Astrocyte (in vitro differentiated cells and primary cell): ENCODE measurements at regions not wholly inside any gene's neighbourhood (a gene's known extent, or its start where the extent isn't known, plus 50 kb on each side); places are given as distances from the start of the nearest gene placed in this dataset.

ENCODE experiments used
- DNase-seq: peaks from one replicate; pipeline ENCODE4 v3.0.0-alpha.2; 2010; ENCODE audit warnings: low read depth
- FAIRE-seq: peaks from 2 replicates; lab custom pipeline; 2011; peaks lifted over from hg19 to GRCh38; lab: Jason Lieb, UNC
- H2AFZ ChIP-seq: 2 replicates; pipeline ENCODE4 v1.6.0; 2012; ENCODE audit warnings: low read depth, low read length, inconsistent platforms
- H3K27ac ChIP-seq: 2 replicates; pipeline ENCODE4 v1.5.1; 2011; ENCODE audit warnings: low read depth, low read length, inconsistent platforms
- H3K27me3 ChIP-seq: 2 replicates; pipeline ENCODE4 v1.6.0; 2011; ENCODE audit warnings: low read length, inconsistent platforms; ENCODE audit not compliant: insufficient read depth
- H3K36me3 ChIP-seq: 2 replicates; pipeline ENCODE4 v1.5.1; 2011; ENCODE audit warnings: low read length, inconsistent platforms; ENCODE audit not compliant: insufficient read depth
- H3K4me1 ChIP-seq: 2 replicates; pipeline ENCODE4 v1.5.1; 2011; ENCODE audit warnings: low read length, inconsistent platforms; ENCODE audit not compliant: insufficient read depth
- H3K4me2 ChIP-seq: 2 replicates; pipeline ENCODE4 v1.6.0; 2012; ENCODE audit warnings: low read length, inconsistent platforms
- H3K4me3 ChIP-seq: 2 replicates; pipeline ENCODE4 v1.5.1; 2011; ENCODE audit warnings: low read depth, mild to moderate bottlenecking, low read length, inconsistent platforms; ENCODE audit not compliant: insufficient read depth
- H3K79me2 ChIP-seq: 2 replicates; pipeline ENCODE4 v1.6.0; 2012; ENCODE audit warnings: mild to moderate bottlenecking, low read length, inconsistent platforms; ENCODE audit not compliant: insufficient read depth
- H3K9ac ChIP-seq: 2 replicates; pipeline ENCODE4 v1.6.0; 2012; ENCODE audit warnings: mild to moderate bottlenecking, low read length, inconsistent platforms
- H3K9me3 ChIP-seq: 2 replicates; pipeline ENCODE4 v1.5.1; 2012; ENCODE audit warnings: low read depth, mild to moderate bottlenecking, low read length, inconsistent platforms; ENCODE audit not compliant: insufficient read depth
- H4K20me1 ChIP-seq: 2 replicates; pipeline ENCODE4 v1.6.0; 2012; ENCODE audit warnings: low read length, inconsistent platforms; ENCODE audit not compliant: insufficient read depth
- H3K27ac Mint-ChIP-seq: one replicate; pipeline ENCODE4 v1.8.0; 2021; ENCODE audit warnings: mild to moderate bottlenecking, mixed read lengths; ENCODE audit not compliant: unreplicated experiment
- H3K27me3 Mint-ChIP-seq: one replicate; pipeline ENCODE4 v1.8.0; 2021; ENCODE audit warnings: low read depth, mixed read lengths; ENCODE audit not compliant: unreplicated experiment
- H3K36me3 Mint-ChIP-seq: one replicate; pipeline ENCODE4 v1.8.0; 2021; ENCODE audit warnings: low read depth, mixed read lengths; ENCODE audit not compliant: unreplicated experiment
- H3K4me1 Mint-ChIP-seq: one replicate; pipeline ENCODE4 v1.8.0; 2021; ENCODE audit warnings: low read depth, mixed read lengths; ENCODE audit not compliant: unreplicated experiment
- H3K4me3 Mint-ChIP-seq: one replicate; pipeline ENCODE4 v1.8.0; 2021; ENCODE audit warnings: mild to moderate bottlenecking, moderate library complexity, mixed read lengths; ENCODE audit not compliant: unreplicated experiment
- H3K9me3 Mint-ChIP-seq: one replicate; pipeline ENCODE4 v1.8.0; 2021; ENCODE audit warnings: mild to moderate bottlenecking, mixed read lengths; ENCODE audit not compliant: unreplicated experiment
- CTCF ChIP-seq: IDR thresholded peaks from 2 replicates; pipeline ENCODE4 v1.5.1; 2011; ENCODE audit warnings: low read depth, mild to moderate bottlenecking, inconsistent platforms, low read length, moderate library complexity; ENCODE audit not compliant: insufficient read depth
- EZH2 ChIP-seq: IDR thresholded peaks from 2 replicates; pipeline ENCODE4 v1.6.1; 2012; ENCODE audit warnings: mild to moderate bottlenecking, low read length, inconsistent platforms; ENCODE audit not compliant: insufficient read depth

GRCh38 chr10:130877126-130877525 lies 434.4 kb downstream of the TCERG1L start:
- FAIRE-seq (no peak), DNase-seq (no peak)
- Mint-ChIP-seq H3K27ac (no peak overlapping the region), H3K4me1 (no peaks in the 10 kb centered on the region), H3K36me3 (no peaks in the 10 kb centered on the region), H3K27me3 (no peaks in the 10 kb centered on the region), H3K4me3 (no peak overlapping the region), H3K9me3 (peaks cover 6% of the 10 kb centered on the region)
- peaks cover 13% of the 10 kb centered on the region for H3K9me3 ChIP-seq
- H3K27ac ChIP-seq: no peak overlapping the region
- no peak for TF ChIP-seq EZH2
- no peak for TF ChIP-seq CTCF
- H3K4me2 ChIP-seq: no peak overlapping the region
- H2AFZ ChIP-seq: no peak overlapping the region
- H3K27me3 ChIP-seq: no peaks in the 10 kb centered on the region
- no peaks in the 10 kb centered on the region for H3K4me1 ChIP-seq
- H3K4me3 ChIP-seq: no peak overlapping the region
- no peak overlapping the region for H3K9ac ChIP-seq
- H3K79me2 ChIP-seq: no peaks in the 10 kb centered on the region
- no peaks in the 10 kb centered on the region for H3K36me3 ChIP-seq
- no peaks in the 10 kb centered on the region for H4K20me1 ChIP-seq

- Histone ChIP-seq H4K20me1 (no peaks in the 10 kb centered on the region), H3K4me3 (no peak overlapping the region), H3K9ac (no peak overlapping the region), H3K27me3 (no peaks in the 10 kb centered on the region), H3K27ac (no peak overlapping the region), H3K9me3 (peaks cover 13% of the 10 kb centered on the region), H3K4me1 (no peaks in the 10 kb centered on the region), H2AFZ (no peak overlapping the region), H3K36me3 (no peaks in the 10 kb centered on the region), H3K4me2 (no peak overlapping the region), H3K79me2 (no peaks in the 10 kb centered on the region)
- Mint-ChIP-seq H3K9me3 (peaks cover 6% of the 10 kb centered on the region), H3K4me1 (no peaks in the 10 kb centered on the region), H3K27me3 (peaks cover 1% of the 10 kb centered on the region), H3K36me3 (no peaks in the 10 kb centered on the region), H3K4me3 (no peak overlapping the region), H3K27ac (no peak overlapping the region)
- no peak for DNase-seq
- FAIRE-seq: no peak
- no peak for TF ChIP-seq EZH2
These were observed 433.4 kb downstream of the TCERG1L start for GRCh38 chr10:130878131-130878530.

GRCh38 chr10:130882906-130883305 lies 428.6 kb downstream of the TCERG1L start:
- Histone ChIP-seq H3K27ac (no peak overlapping the region), H3K79me2 (no peaks in the 10 kb centered on the region), H3K4me1 (no peaks in the 10 kb centered on the region), H3K9ac (no peak overlapping the region), H3K36me3 (no peaks in the 10 kb centered on the region), H2AFZ (no peak overlapping the region), H3K4me3 (no peak overlapping the region), H3K4me2 (no peak overlapping the region), H3K9me3 (peaks cover 20% of the 10 kb centered on the region), H4K20me1 (no peaks in the 10 kb centered on the region), H3K27me3 (no peaks in the 10 kb centered on the region)
- DNase-seq (no peak), FAIRE-seq (no peak)
- no peaks in the 10 kb centered on the region for H3K36me3 Mint-ChIP-seq
- no peaks in the 10 kb centered on the region for H3K9me3 Mint-ChIP-seq
- TF ChIP-seq EZH2 (no peak), CTCF (no peak)
- H3K4me1 Mint-ChIP-seq: no peaks in the 10 kb centered on the region
- H3K27ac Mint-ChIP-seq: no peak overlapping the region
- no peak overlapping the region for H3K4me3 Mint-ChIP-seq
- peaks cover 4% of the 10 kb centered on the region for H3K27me3 Mint-ChIP-seq
